Endothelial cell of umbilical vein (primary cell): ENCODE measurements at regions not wholly inside any gene's neighbourhood (a gene's known extent, or its start where the extent isn't known, plus 50 kb on each side); places are given as distances from the start of the nearest gene placed in this dataset.

ENCODE experiments used
- BruUV-seq: library from RNA; stranded (reverse); fragments of 400-500 nt; replicated peaks from 2 replicates; lab custom pipeline; 2021; lab: Mats Ljungman, UMichigan
- CTCF ChIA-PET: fragments of 300-600, 350-600 bp; sonication (Branson Sonifier 250); formaldehyde crosslinking; loops from one replicate; lab custom pipeline; 2021; ENCODE audit warnings: antibody characterized with exemption, inconsistent platforms; lab: Charles Lee
- POLR2A ChIA-PET: fragments of 300-600, 350-600 bp; sonication (Branson Sonifier 250); formaldehyde crosslinking; loops from one replicate; lab custom pipeline; 2021; ENCODE audit warnings: antibody characterized with exemption, inconsistent platforms; lab: Charles Lee
- DNase-seq: peaks from one replicate; pipeline ENCODE4 v3.0.0-alpha.2; 2011; ENCODE audit warnings: low read depth, low spot score
- FAIRE-seq: peaks from 2 replicates; lab custom pipeline; 2011; peaks lifted over from hg19 to GRCh38; lab: Jason Lieb, UNC
- H2AFZ ChIP-seq: 2 replicates; pipeline ENCODE4 v1.6.0; 2012; ENCODE audit warnings: low read depth, low read length, control low read depth, inconsistent platforms
- H3K27ac ChIP-seq: 2 replicates; pipeline ENCODE4 v1.5.1; 2011; ENCODE audit warnings: low read depth, mild to moderate bottlenecking, control low read depth, low read length, moderate library complexity; ENCODE audit not compliant: insufficient read depth
- H3K27me3 ChIP-seq, 2 experiments: 2 replicates each; pipeline versions ENCODE4 v1.6.0 to v1.6.1; 2011; ENCODE audit warnings: low read length in 2 of 2, mixed read lengths in 1 of 2; ENCODE audit not compliant: control insufficient read depth in 2 of 2, insufficient read depth in 2 of 2
- H3K36me3 ChIP-seq, 2 experiments: 2 replicates in 1 of 2; 3 replicates in 1 of 2; pipeline ENCODE4 v1.5.1; 2011; ENCODE audit warnings: low read length in 2 of 2, mild to moderate bottlenecking in 1 of 2, moderate library complexity in 1 of 2; ENCODE audit not compliant: control insufficient read depth in 2 of 2, insufficient read depth in 2 of 2; ENCODE audit errors: extremely low read depth in 1 of 2
- H3K4me1 ChIP-seq: 3 replicates; pipeline ENCODE4 v1.5.1; 2011; ENCODE audit warnings: mild to moderate bottlenecking, low read length; ENCODE audit not compliant: control insufficient read depth, insufficient read depth; ENCODE audit errors: extremely low read depth
- H3K4me2 ChIP-seq: 2 replicates; pipeline ENCODE4 v1.6.1; 2011; ENCODE audit warnings: low read length, control low read depth, mixed read lengths; ENCODE audit not compliant: insufficient read depth
- H3K4me3 ChIP-seq, 3 experiments: fragments of 200-600 bp in 1 of 3; sonication (generic), shearing (Covaris generic) in 1 of 3; replicated peaks in 1 of 3; 2 replicates each; pipeline ENCODE4 v1.5.1; 2011 to 2016; ENCODE audit warnings: control low read depth in 3 of 3, low read length in 3 of 3, mild to moderate bottlenecking in 2 of 3, inconsistent platforms in 1 of 3, low read depth in 1 of 3, moderate library complexity in 1 of 3; ENCODE audit not compliant: insufficient read depth in 1 of 3
- H3K79me2 ChIP-seq: 2 replicates; pipeline ENCODE4 v1.6.0; 2012; ENCODE audit warnings: low read length, inconsistent platforms; ENCODE audit not compliant: control insufficient read depth, insufficient read depth
- H3K9ac ChIP-seq: replicated peaks from 2 replicates; pipeline ENCODE3; 2011; ENCODE audit warnings: low read length, control low read depth; ENCODE audit not compliant: insufficient read depth; ENCODE audit errors: extremely low read depth
- H3K9me1 ChIP-seq: replicated peaks from 3 replicates; pipeline ENCODE4 v1.6.0; 2011; ENCODE audit warnings: mild to moderate bottlenecking, low read length; ENCODE audit not compliant: control insufficient read depth, insufficient read depth; ENCODE audit errors: extremely low read depth
- H3K9me3 ChIP-seq: replicated peaks from 2 replicates; pipeline ENCODE4 v1.5.1; 2012; ENCODE audit warnings: low read length, inconsistent platforms; ENCODE audit not compliant: control insufficient read depth, insufficient read depth
- H4K20me1 ChIP-seq: replicated peaks from 2 replicates; pipeline ENCODE3; 2011; ENCODE audit warnings: mild to moderate bottlenecking, low read length; ENCODE audit not compliant: control insufficient read depth, insufficient read depth; ENCODE audit errors: extremely low read depth
- EZH2 ChIP-seq: IDR thresholded peaks from 2 replicates; pipeline ENCODE4 v1.6.1; 2012; ENCODE audit warnings: borderline replicate concordance, low read depth, mild to moderate bottlenecking, moderate library complexity, low read length, inconsistent platforms; ENCODE audit not compliant: severe bottlenecking
- FOS ChIP-seq: IDR thresholded peaks from 2 replicates; pipeline ENCODE4 v1.6.1; 2011; ENCODE audit warnings: mild to moderate bottlenecking, low read length, moderate library complexity, borderline replicate concordance; ENCODE audit not compliant: insufficient read depth
- GATA2 ChIP-seq: IDR thresholded peaks from 2 replicates; pipeline ENCODE4 v1.7.0; 2011; ENCODE audit warnings: low read depth, mild to moderate bottlenecking, moderate library complexity, mixed read lengths, low read length; ENCODE audit not compliant: insufficient read length, insufficient read depth
- JUN ChIP-seq: IDR thresholded peaks from 2 replicates; pipeline ENCODE4 v1.6.1; 2011; ENCODE audit warnings: borderline replicate concordance, low read depth; ENCODE audit not compliant: insufficient read length, insufficient read depth
- MYC ChIP-seq: IDR thresholded peaks from one replicate; pipeline ENCODE4 v1.6.1; 2011; ENCODE audit warnings: mild to moderate bottlenecking, low read depth, low read length
- POLR2A ChIP-seq: IDR thresholded peaks from 2 replicates; pipeline ENCODE4 v1.6.1; 2012; ENCODE audit warnings: low read depth, mild to moderate bottlenecking, control low read depth, low read length
- POLR2AphosphoS5 ChIP-seq: IDR thresholded peaks from 2 replicates; pipeline ENCODE4 v1.6.1; 2012; ENCODE audit warnings: low read depth, mild to moderate bottlenecking, control low read depth, low read length, moderate library complexity; ENCODE audit not compliant: insufficient read depth
- dilution Hi-C: fragments of 300-500 bp; cut with MboI; formaldehyde crosslinking; loops from one replicate; pipeline ENCODE4 v1.15.0; 2019; ENCODE audit warnings: low sequenced_read_pairs; ENCODE audit not compliant: extremely low pct_ligation_motif_present
- intact Hi-C: fragments of 100-400 bp; cut with micrococcal nuclease; formaldehyde crosslinking; loops from one replicate; pipeline ENCODE4 v1.10.0; 2022
- TF ChIP-seq, protein P1 (sequence below), 2 donors: IDR thresholded peaks; 1 replicate in 1 of 2; 2 replicates in 1 of 2; pipeline ENCODE4 v1.5.1; 2011; ENCODE audit warnings: low read length in 2 of 2, mild to moderate bottlenecking in 2 of 2, moderate library complexity in 2 of 2, control low read depth in 1 of 2, inconsistent platforms in 1 of 2, low read depth in 1 of 2; ENCODE audit not compliant: insufficient read depth in 1 of 2; ENCODE audit errors: extremely low read depth in 1 of 2
- TF ChIP-seq, protein P2 (sequence below): IDR thresholded peaks from 2 replicates; pipeline ENCODE4 v1.6.1; 2011; ENCODE audit not compliant: insufficient read depth, insufficient read length

DNA sequence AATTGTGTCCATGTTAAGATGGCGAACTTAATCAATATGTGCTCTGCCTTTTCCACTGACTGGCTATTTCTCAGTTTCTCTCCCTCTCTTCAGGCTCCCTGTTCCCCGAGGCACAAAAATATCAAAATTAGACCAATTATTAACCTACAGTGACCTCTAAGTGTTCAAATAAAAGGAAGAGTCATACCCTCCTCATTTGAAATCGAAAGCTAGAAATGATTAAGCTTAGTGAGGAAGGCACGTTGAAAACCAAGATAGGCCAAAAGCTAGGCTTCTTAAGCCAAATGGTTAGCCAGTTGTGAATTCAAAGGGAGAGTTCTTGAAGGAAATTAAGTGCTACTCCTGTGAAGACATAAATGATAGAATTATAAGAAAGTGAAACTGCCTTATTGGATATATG lies 81.1 kb upstream of the MBL2 start:
- Histone ChIP-seq H3K4me2 (no peak overlapping the region), H4K20me1 (no peaks in the 10 kb centered on the region), H3K9ac (no peak overlapping the region), H3K9me1 (no peaks in the 10 kb centered on the region), H3K27ac (no peak overlapping the region), H3K9me3 (no peaks in the 10 kb centered on the region), H2AFZ (no peak overlapping the region), H3K4me3 (no peak overlapping the region), H3K79me2 (no peaks in the 10 kb centered on the region), H3K27me3 (no peaks in the 10 kb centered on the region), H3K36me3 (no peaks in the 10 kb centered on the region), H3K4me1 (no peaks in the 10 kb centered on the region)
- no TSS peak for BruUV-seq
- ChIA-PET CTCF (no interaction called here), POLR2A (no interaction called here)
- FAIRE-seq (no peak), DNase-seq (no peak)
- dilution Hi-C loops, result no loop called here
- intact Hi-C loops, result no loop called here
- TF ChIP-seq EZH2 (no peak), POLR2A (no peak), MYC (no peak)
- TF ChIP-seq, protein P1, sequence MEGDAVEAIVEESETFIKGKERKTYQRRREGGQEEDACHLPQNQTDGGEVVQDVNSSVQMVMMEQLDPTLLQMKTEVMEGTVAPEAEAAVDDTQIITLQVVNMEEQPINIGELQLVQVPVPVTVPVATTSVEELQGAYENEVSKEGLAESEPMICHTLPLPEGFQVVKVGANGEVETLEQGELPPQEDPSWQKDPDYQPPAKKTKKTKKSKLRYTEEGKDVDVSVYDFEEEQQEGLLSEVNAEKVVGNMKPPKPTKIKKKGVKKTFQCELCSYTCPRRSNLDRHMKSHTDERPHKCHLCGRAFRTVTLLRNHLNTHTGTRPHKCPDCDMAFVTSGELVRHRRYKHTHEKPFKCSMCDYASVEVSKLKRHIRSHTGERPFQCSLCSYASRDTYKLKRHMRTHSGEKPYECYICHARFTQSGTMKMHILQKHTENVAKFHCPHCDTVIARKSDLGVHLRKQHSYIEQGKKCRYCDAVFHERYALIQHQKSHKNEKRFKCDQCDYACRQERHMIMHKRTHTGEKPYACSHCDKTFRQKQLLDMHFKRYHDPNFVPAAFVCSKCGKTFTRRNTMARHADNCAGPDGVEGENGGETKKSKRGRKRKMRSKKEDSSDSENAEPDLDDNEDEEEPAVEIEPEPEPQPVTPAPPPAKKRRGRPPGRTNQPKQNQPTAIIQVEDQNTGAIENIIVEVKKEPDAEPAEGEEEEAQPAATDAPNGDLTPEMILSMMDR (IDR thresholded peaks at IDR 0.05; ENCODE audit: extremely low read depth in 1 of 2, insufficient read depth in 1 of 2, low read depth in 1 of 2, low read length in 2 of 2), result no peak
- TF ChIP-seq, protein P2, sequence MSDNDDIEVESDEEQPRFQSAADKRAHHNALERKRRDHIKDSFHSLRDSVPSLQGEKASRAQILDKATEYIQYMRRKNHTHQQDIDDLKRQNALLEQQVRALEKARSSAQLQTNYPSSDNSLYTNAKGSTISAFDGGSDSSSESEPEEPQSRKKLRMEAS, result no peak

DNA sequence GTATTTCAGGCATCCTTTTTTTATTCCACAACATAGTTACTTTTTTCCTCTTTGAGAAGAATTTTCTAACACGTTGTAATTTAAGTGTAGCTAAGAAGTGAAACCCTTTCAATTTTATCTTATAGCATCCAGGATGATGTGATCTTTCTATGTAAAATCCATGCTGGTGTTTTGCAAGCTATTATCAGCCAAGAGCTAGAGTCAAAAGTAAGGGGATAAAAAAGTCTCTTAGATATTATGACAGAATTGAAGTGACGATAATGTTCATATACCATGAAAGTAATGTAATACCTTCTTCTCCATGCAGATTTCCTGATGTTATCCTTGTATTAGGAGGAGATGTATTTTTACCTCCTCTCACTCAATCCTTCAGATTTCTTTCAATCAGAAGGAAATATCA lies 64.2 kb upstream of the MBL2 start:
- Histone ChIP-seq H3K9me1 (no peaks in the 10 kb centered on the region), H3K4me3 (no peak overlapping the region), H3K4me1 (no peaks in the 10 kb centered on the region), H3K79me2 (no peaks in the 10 kb centered on the region), H3K4me2 (no peak overlapping the region), H3K36me3 (no peaks in the 10 kb centered on the region), H3K27me3 (no peaks in the 10 kb centered on the region), H3K9ac (no peak overlapping the region), H2AFZ (no peak overlapping the region), H4K20me1 (no peaks in the 10 kb centered on the region), H3K9me3 (no peaks in the 10 kb centered on the region), H3K27ac (no peak overlapping the region)
- TF ChIP-seq JUN, result no peak
- no peak for TF ChIP-seq EZH2
- TF ChIP-seq POLR2AphosphoS5, result no peak
- no peak for TF ChIP-seq POLR2A
- TF ChIP-seq MYC, result no peak
- no peak for TF ChIP-seq FOS
- no peak for TF ChIP-seq GATA2
- TF ChIP-seq, protein P1 (IDR thresholded peaks at IDR 0.05; ENCODE audit: extremely low read depth in 1 of 2, insufficient read depth in 1 of 2, low read depth in 1 of 2, low read length in 2 of 2), result no peak
- TF ChIP-seq, protein P2, result no peak
- BruUV-seq, result no TSS peak
- ChIA-PET CTCF (no interaction called here), POLR2A (no interaction called here)
- DNase-seq (no peak), FAIRE-seq (no peak)
- intact Hi-C loops (no loop called here), dilution Hi-C loops (no loop called here)
